ENCODE measurements at regions not wholly inside any gene's neighbourhood (a gene's known extent, or its start where the extent isn't known, plus 50 kb on each side); places are given as distances from the start of the nearest gene placed in this dataset.

DNA sequence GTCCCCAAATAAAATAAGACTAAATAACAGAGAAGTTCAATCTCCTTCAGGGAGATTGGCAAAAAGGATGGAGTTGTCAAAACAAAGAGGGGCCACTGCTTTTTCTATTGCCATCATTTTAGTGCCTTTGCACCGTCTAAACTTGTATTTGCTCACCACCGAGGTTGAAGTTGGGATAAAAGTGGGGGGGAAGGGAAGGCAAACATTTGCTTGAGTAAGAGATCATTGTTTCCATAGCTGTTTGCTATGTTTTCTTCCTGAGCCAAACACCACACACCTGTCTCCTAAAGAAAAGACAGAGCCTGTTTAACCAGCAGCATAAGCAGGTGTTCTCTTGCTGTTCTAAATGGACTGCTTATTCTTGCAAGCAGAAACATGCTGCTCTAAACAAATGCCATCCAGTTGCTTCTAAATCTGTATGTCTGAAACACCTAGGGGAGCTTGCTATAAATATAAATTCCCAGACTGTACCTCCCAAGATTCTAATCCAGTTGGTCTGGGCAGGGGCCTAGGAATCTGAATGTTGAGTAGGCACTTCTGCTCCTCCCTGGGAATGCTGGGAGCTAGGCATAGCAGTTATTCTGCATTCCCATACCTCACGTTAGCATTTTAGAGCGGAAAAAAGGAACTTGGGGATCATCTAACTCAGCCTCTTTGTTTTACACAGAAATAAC is 179.4 kb upstream of the ARL4C start:
- Histone ChIP-seq H3K9me3 (ENCODE audit: low read length) (no peaks in the 10 kb centered on the region), H3K9me2 (ENCODE audit: low read depth, low read length) (no peaks in the 10 kb centered on the region), H3K36me3 (ENCODE audit: insufficient read depth, low read length) (no peaks in the 10 kb centered on the region), H3K79me2 (ENCODE audit: insufficient read depth, low read length) (no peaks in the 10 kb centered on the region), H3K27me3 (ENCODE audit: insufficient read depth, low read length) (no peaks in the 10 kb centered on the region), H4K20me1 (ENCODE audit: insufficient read depth, low read length) (no peaks in the 10 kb centered on the region), H3K4me3 (ENCODE audit: low read depth, low read length, poor library complexity, severe bottlenecking) (no peak overlapping the region), H3K27ac (ENCODE audit: low read depth, low read length, poor library complexity, severe bottlenecking) (no peak overlapping the region), H3K4me2 (ENCODE audit: low read length) (no peak overlapping the region), H3K9ac (ENCODE audit: low read length) (no peak overlapping the region), H2AFZ (ENCODE audit: low read length) (no peak overlapping the region), H3K4me1 (ENCODE audit: insufficient read depth, low read length, severe bottlenecking) (no peaks in the 10 kb centered on the region), H3F3A (ENCODE audit: insufficient read depth, low read length) (no peaks in the 10 kb centered on the region)
- TF ChIP-seq, protein P1, sequence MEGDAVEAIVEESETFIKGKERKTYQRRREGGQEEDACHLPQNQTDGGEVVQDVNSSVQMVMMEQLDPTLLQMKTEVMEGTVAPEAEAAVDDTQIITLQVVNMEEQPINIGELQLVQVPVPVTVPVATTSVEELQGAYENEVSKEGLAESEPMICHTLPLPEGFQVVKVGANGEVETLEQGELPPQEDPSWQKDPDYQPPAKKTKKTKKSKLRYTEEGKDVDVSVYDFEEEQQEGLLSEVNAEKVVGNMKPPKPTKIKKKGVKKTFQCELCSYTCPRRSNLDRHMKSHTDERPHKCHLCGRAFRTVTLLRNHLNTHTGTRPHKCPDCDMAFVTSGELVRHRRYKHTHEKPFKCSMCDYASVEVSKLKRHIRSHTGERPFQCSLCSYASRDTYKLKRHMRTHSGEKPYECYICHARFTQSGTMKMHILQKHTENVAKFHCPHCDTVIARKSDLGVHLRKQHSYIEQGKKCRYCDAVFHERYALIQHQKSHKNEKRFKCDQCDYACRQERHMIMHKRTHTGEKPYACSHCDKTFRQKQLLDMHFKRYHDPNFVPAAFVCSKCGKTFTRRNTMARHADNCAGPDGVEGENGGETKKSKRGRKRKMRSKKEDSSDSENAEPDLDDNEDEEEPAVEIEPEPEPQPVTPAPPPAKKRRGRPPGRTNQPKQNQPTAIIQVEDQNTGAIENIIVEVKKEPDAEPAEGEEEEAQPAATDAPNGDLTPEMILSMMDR (IDR thresholded peaks at IDR 0.05; ENCODE audit: low read length): no peak
- TF ChIP-seq EZH2 (IDR thresholded peaks at IDR 0.05; ENCODE audit: borderline replicate concordance, low read length): no peak

DNA sequence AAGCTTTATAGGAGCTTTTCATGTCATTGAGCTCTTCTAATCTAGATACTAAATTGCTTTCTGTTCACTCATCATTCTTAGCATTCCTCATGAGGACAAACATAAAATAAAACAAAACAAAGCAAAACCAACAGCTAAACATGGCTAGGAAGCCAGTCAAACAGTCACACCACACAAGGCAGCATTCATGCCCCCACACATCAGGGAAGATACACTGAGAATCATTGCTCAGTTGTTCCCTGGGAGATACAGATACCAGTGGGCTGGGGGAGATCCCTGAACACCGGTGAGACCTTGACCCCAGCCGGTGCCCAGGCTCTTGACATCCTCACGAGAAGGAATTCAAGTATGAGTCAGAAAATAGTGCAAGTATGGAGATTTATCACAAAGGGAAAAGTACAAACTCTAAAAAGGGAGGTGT is 177.9 kb upstream of the ARL4C start:
- Histone ChIP-seq H3K4me2 (ENCODE audit: low read length) (no peak overlapping the region), H4K20me1 (ENCODE audit: insufficient read depth, low read length) (no peaks in the 10 kb centered on the region), H3K27ac (ENCODE audit: low read depth, low read length, poor library complexity, severe bottlenecking) (no peak overlapping the region), H3F3A (ENCODE audit: insufficient read depth, low read length) (no peaks in the 10 kb centered on the region), H3K27me3 (ENCODE audit: insufficient read depth, low read length) (no peaks in the 10 kb centered on the region), H3K4me3 (ENCODE audit: low read depth, low read length, poor library complexity, severe bottlenecking) (no peak overlapping the region), H3K9me3 (ENCODE audit: low read length) (no peaks in the 10 kb centered on the region), H3K36me3 (ENCODE audit: insufficient read depth, low read length) (no peaks in the 10 kb centered on the region), H3K79me2 (ENCODE audit: insufficient read depth, low read length) (no peaks in the 10 kb centered on the region), H3K4me1 (ENCODE audit: insufficient read depth, low read length, severe bottlenecking) (no peaks in the 10 kb centered on the region), H3K9ac (ENCODE audit: low read length) (no peak overlapping the region), H2AFZ (ENCODE audit: low read length) (no peak overlapping the region), H3K9me2 (ENCODE audit: low read depth, low read length) (no peaks in the 10 kb centered on the region)
- TF ChIP-seq, protein P1 (IDR thresholded peaks at IDR 0.05; ENCODE audit: low read length): no peak
- TF ChIP-seq EZH2 (IDR thresholded peaks at IDR 0.05; ENCODE audit: borderline replicate concordance, low read length): no peak

DNA sequence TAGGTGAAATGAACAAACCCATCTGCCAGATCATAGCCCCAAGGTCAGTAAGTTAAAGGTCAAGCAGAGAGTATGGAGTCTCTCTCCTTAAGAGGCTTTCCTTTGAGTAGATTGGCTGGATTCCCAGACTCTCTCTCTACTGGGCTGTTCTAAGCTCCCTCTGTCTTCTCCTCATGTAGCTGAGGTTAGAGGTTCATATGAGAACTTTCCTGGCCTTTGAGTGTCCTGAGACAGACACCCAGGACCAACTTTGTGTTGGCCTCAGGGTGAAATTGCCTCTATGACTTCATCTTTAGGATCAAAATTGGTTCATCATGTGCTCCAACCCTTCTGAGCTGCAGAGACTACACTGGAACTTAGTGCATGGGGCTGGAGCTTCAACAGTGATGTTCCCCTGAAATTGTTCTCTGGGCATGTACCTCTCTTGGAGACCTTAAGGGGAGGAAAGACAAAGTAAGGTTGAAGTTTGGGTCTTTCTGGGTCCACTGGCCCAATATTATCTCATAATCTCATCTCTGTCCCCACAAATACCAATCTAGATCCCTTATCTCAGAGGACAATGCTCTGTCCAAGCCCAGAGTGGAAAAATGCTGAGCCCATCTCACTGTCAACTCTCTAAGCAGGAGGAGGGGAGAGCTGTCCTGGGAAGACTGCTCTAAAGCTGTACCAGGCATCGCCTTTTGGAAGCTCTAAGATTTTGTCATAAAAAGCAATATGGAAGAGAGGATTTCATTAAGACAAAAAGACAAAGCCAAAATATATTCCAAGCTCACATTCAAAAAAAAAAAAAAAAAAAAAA is 177.3 kb upstream of the ARL4C start:
- Histone ChIP-seq H4K20me1 (ENCODE audit: insufficient read depth, low read length) (no peaks in the 10 kb centered on the region), H3K27ac (ENCODE audit: low read depth, low read length, poor library complexity, severe bottlenecking) (no peak overlapping the region), H3K4me3 (ENCODE audit: low read depth, low read length, poor library complexity, severe bottlenecking) (no peak overlapping the region), H3K4me2 (ENCODE audit: low read length) (no peak overlapping the region), H3K4me1 (ENCODE audit: insufficient read depth, low read length, severe bottlenecking) (no peaks in the 10 kb centered on the region), H3K36me3 (ENCODE audit: insufficient read depth, low read length) (no peaks in the 10 kb centered on the region), H3K9me3 (ENCODE audit: low read length) (no peaks in the 10 kb centered on the region), H2AFZ (ENCODE audit: low read length) (no peak overlapping the region), H3F3A (ENCODE audit: insufficient read depth, low read length) (no peaks in the 10 kb centered on the region), H3K27me3 (ENCODE audit: insufficient read depth, low read length) (no peaks in the 10 kb centered on the region), H3K79me2 (ENCODE audit: insufficient read depth, low read length) (no peaks in the 10 kb centered on the region), H3K9ac (ENCODE audit: low read length) (no peak overlapping the region), H3K9me2 (ENCODE audit: low read depth, low read length) (no peaks in the 10 kb centered on the region)
- TF ChIP-seq EZH2 (IDR thresholded peaks at IDR 0.05; ENCODE audit: borderline replicate concordance, low read length): no peak
- TF ChIP-seq, protein P1 (IDR thresholded peaks at IDR 0.05; ENCODE audit: low read length): no peak

All from OCI-LY1 (cell line).